Karpas-422 (cell line): ENCODE measurements at regions not wholly inside any gene's neighbourhood (a gene's known extent, or its start where the extent isn't known, plus 50 kb on each side); places are given as distances from the start of the nearest gene placed in this dataset.

Experiments used
- DNase-seq: peaks from one replicate; pipeline ENCODE4 v3.0.0-alpha.2; 2015
- H2AFZ ChIP-seq: fragments of 200-600 bp; sonication (generic); 2 replicates; pipeline ENCODE4 v1.6.1; 2014; ENCODE audit warnings: antibody characterized with exemption, low read length, mixed read lengths
- H3K27ac ChIP-seq: fragments of 200-600 bp; sonication (generic); 2 replicates; pipeline ENCODE4 v1.5.1; 2014; ENCODE audit warnings: mild to moderate bottlenecking, low read length, moderate library complexity
- H3K27me3 ChIP-seq: fragments of 200-600 bp; sonication (generic); 2 replicates; pipeline ENCODE4 v1.6.1; 2014; ENCODE audit warnings: low read length, mixed read lengths
- H3K36me3 ChIP-seq: fragments of 200-600 bp; sonication (generic); 2 replicates; pipeline ENCODE4 v1.6.1; 2014; ENCODE audit warnings: low read length, mixed read lengths; ENCODE audit not compliant: insufficient read depth
- H3K4me1 ChIP-seq: fragments of 200-600 bp; sonication (generic); 2 replicates; pipeline ENCODE4 v1.6.1; 2014; ENCODE audit warnings: mild to moderate bottlenecking, low read length, mixed read lengths
- H3K4me2 ChIP-seq: fragments of 200-600 bp; sonication (generic); 2 replicates; pipeline ENCODE4 v1.6.1; 2014; ENCODE audit warnings: low read length, low read depth, mild to moderate bottlenecking; ENCODE audit not compliant: poor library complexity, severe bottlenecking
- H3K4me3 ChIP-seq: fragments of 200-600 bp; sonication (generic); 2 replicates; pipeline ENCODE4 v1.5.1; 2014; ENCODE audit warnings: mild to moderate bottlenecking, antibody characterized with exemption, low read length, mixed read lengths
- H3K79me2 ChIP-seq: fragments of 200-600 bp; sonication (generic); 2 replicates; pipeline ENCODE4 v1.6.1; 2014; ENCODE audit warnings: mild to moderate bottlenecking, low read length, mixed read lengths
- H3K9ac ChIP-seq: fragments of 200-600 bp; sonication (generic); 2 replicates; pipeline ENCODE4 v1.6.0; 2014; ENCODE audit warnings: low read length
- H3K9me2 ChIP-seq: fragments of 200-600 bp; sonication (generic), shearing (Covaris generic); replicated peaks from 2 replicates; pipeline ENCODE4 v1.6.0; 2014; ENCODE audit warnings: mild to moderate bottlenecking, low read length, moderate library complexity; ENCODE audit not compliant: insufficient read depth
- H3K9me3 ChIP-seq: fragments of 300-700, 200-600 bp; sonication (generic); 2 replicates; pipeline ENCODE4 v1.6.1; 2014; ENCODE audit warnings: low read length, mixed read lengths
- H4K20me1 ChIP-seq: fragments of 200-600 bp; sonication (generic); 2 replicates; pipeline ENCODE4 v1.6.1; 2014; ENCODE audit warnings: mild to moderate bottlenecking, antibody characterized with exemption, low read length, low read depth; ENCODE audit not compliant: insufficient read depth

GRCh38 chr9:4421847-4422246 lies 68.4 kb upstream of the SLC1A1 start:
- H3K36me3 ChIP-seq = no peaks in the 10 kb centered on the region
- H3K27me3 ChIP-seq = no peaks in the 10 kb centered on the region; the same call in 1 of the 2 replicates
- H3K9me3 ChIP-seq = no peaks in the 10 kb centered on the region
- H3K27ac ChIP-seq = no peak overlapping the region
- H3K4me2 ChIP-seq = no peak overlapping the region
- no peak for DNase-seq
- no peak overlapping the region for H3K9ac ChIP-seq
- no peaks in the 10 kb centered on the region for H3K9me2 ChIP-seq
- H3K4me3 ChIP-seq = no peak overlapping the region
- no peak overlapping the region for H2AFZ ChIP-seq
- no peaks in the 10 kb centered on the region for H4K20me1 ChIP-seq
- H3K79me2 ChIP-seq = no peaks in the 10 kb centered on the region
- no peaks in the 10 kb centered on the region for H3K4me1 ChIP-seq

- H3K27me3 ChIP-seq = no peaks in the 10 kb centered on the region; the same call in 1 of the 2 replicates
- H3K4me1 ChIP-seq = no peaks in the 10 kb centered on the region
Measured at GRCh38 chr9:4420351-4420750, 69.9 kb upstream of the SLC1A1 start.

GRCh38 chr9:4417578-4418325 lies 72.5 kb upstream of the SLC1A1 start:
- H3K36me3 ChIP-seq = no peaks in the 10 kb centered on the region
- H4K20me1 ChIP-seq = no peaks in the 10 kb centered on the region
- H3K4me3 ChIP-seq = no peak overlapping the region
- H3K9ac ChIP-seq = no peak overlapping the region
- no peak overlapping the region for H3K4me2 ChIP-seq
- H3K79me2 ChIP-seq = no peaks in the 10 kb centered on the region
- H2AFZ ChIP-seq = no peak overlapping the region
- no peaks in the 10 kb centered on the region for H3K9me3 ChIP-seq
- no peak overlapping the region for H3K27ac ChIP-seq
- H3K27me3 ChIP-seq = no peaks in the 10 kb centered on the region; the same call in 1 of the 2 replicates
- no peaks in the 10 kb centered on the region for H3K4me1 ChIP-seq
- no peaks in the 10 kb centered on the region for H3K9me2 ChIP-seq
- no peak for DNase-seq

More at GRCh38 chr9:4420351-4420750, 69.9 kb upstream of the SLC1A1 start:
- Histone ChIP-seq H3K27ac (no peak overlapping the region), H3K9ac (no peak overlapping the region), H2AFZ (no peak overlapping the region), H3K9me2 (no peaks in the 10 kb centered on the region), H4K20me1 (no peaks in the 10 kb centered on the region), H3K36me3 (no peaks in the 10 kb centered on the region), H3K4me2 (no peak overlapping the region), H3K4me3 (no peak overlapping the region), H3K9me3 (no peaks in the 10 kb centered on the region), H3K79me2 (no peaks in the 10 kb centered on the region)
- DNase-seq = no peak

- Histone ChIP-seq H3K4me2 (no peak overlapping the region), H3K4me3 (no peak overlapping the region), H3K4me1 (no peaks in the 10 kb centered on the region), H3K9me2 (no peaks in the 10 kb centered on the region), H3K27me3 (no peaks in the 10 kb centered on the region), H2AFZ (no peak overlapping the region), H3K9ac (no peak overlapping the region), H3K79me2 (no peaks in the 10 kb centered on the region), H3K27ac (no peak overlapping the region), H4K20me1 (no peaks in the 10 kb centered on the region), H3K36me3 (no peaks in the 10 kb centered on the region), H3K9me3 (no peaks in the 10 kb centered on the region)
- no peak for DNase-seq
Measured at GRCh38 chr9:4416467-4416866, 73.8 kb upstream of the SLC1A1 start.

GRCh38 chr9:4415281-4415680 lies 75.0 kb upstream of the SLC1A1 start:
- DNase-seq = no peak
- H3K27ac ChIP-seq = no peak overlapping the region
- no peak overlapping the region for H2AFZ ChIP-seq
- H3K79me2 ChIP-seq = no peaks in the 10 kb centered on the region
- H3K4me1 ChIP-seq = no peaks in the 10 kb centered on the region
- H3K4me3 ChIP-seq = no peak overlapping the region
- no peaks in the 10 kb centered on the region for H3K27me3 ChIP-seq
- no peak overlapping the region for H3K9ac ChIP-seq
- H4K20me1 ChIP-seq = no peaks in the 10 kb centered on the region
- H3K4me2 ChIP-seq = no peak overlapping the region
- H3K9me3 ChIP-seq = no peaks in the 10 kb centered on the region
- no peaks in the 10 kb centered on the region for H3K9me2 ChIP-seq
- H3K36me3 ChIP-seq = no peaks in the 10 kb centered on the region

- no peak overlapping the region for H3K4me3 ChIP-seq
- H4K20me1 ChIP-seq = no peaks in the 10 kb centered on the region
- H3K9me2 ChIP-seq = no peaks in the 10 kb centered on the region
- no peaks in the 10 kb centered on the region for H3K36me3 ChIP-seq
- H3K4me2 ChIP-seq = no peak overlapping the region
- no peak for DNase-seq
- no peak overlapping the region for H3K27ac ChIP-seq
- no peaks in the 10 kb centered on the region for H3K79me2 ChIP-seq
- H3K9me3 ChIP-seq = no peaks in the 10 kb centered on the region
- H3K9ac ChIP-seq = no peak overlapping the region
- H2AFZ ChIP-seq = no peak overlapping the region
- no peaks in the 10 kb centered on the region for H3K4me1 ChIP-seq
- no peaks in the 10 kb centered on the region for H3K27me3 ChIP-seq
Measured at GRCh38 chr9:4413856-4414255, 76.4 kb upstream of the SLC1A1 start.

GRCh38 chr9:4404156-4404555 lies 86.1 kb upstream of the SLC1A1 start:
- Histone ChIP-seq H3K27ac (no peak overlapping the region), H3K9me2 (no peaks in the 10 kb centered on the region), H3K9ac (no peak overlapping the region), H4K20me1 (no peaks in the 10 kb centered on the region), H3K4me2 (no peak overlapping the region), H3K36me3 (no peaks in the 10 kb centered on the region), H3K4me1 (no peaks in the 10 kb centered on the region), H3K79me2 (no peaks in the 10 kb centered on the region), H3K27me3 (no peaks in the 10 kb centered on the region), H3K4me3 (no peak overlapping the region), H2AFZ (no peak overlapping the region), H3K9me3 (peaks cover 6% of the 10 kb centered on the region)
- DNase-seq = no peak

GRCh38 chr9:4402501-4402900 lies 87.8 kb upstream of the SLC1A1 start:
- Histone ChIP-seq H3K4me1 (no peaks in the 10 kb centered on the region), H3K27ac (no peak overlapping the region), H3K79me2 (no peaks in the 10 kb centered on the region), H4K20me1 (no peaks in the 10 kb centered on the region), H3K9ac (no peak overlapping the region), H3K9me3 (peaks cover 6% of the 10 kb centered on the region), H3K4me3 (no peak overlapping the region), H3K27me3 (no peaks in the 10 kb centered on the region), H3K9me2 (no peaks in the 10 kb centered on the region), H3K36me3 (no peaks in the 10 kb centered on the region), H3K4me2 (no peak overlapping the region), H2AFZ (no peak overlapping the region)
- no peak for DNase-seq
